ENCODE measurements at regions not wholly inside any gene's neighbourhood (a gene's known extent, or its start where the extent isn't known, plus 50 kb on each side); places are given as distances from the start of the nearest gene placed in this dataset.

- DNase-seq, result no peak
- 63 to 91% (median 85%) methylated on average over 1 of the region's 1 CpG for WGBS, 4 donors
- TF ChIP-seq POLR2A (IDR thresholded peaks at IDR 0.05) (no peak), CTCF (IDR thresholded peaks at IDR 0.05) (no peak)
Observed at GRCh38 chr11:21912285-21912684, 280.6 kb upstream of the ANO5 start.

GRCh38 chr11:21921151-21921550 is 271.7 kb upstream of the ANO5 start:
- no peaks in the 10 kb centered on the region for H3K27me3 ChIP-seq
- intact Hi-C loops (cut with DNase I), result no loop called here
- H3K4me3 ChIP-seq, result no peak overlapping the region
- no peak for DNase-seq
- H3K9me3 ChIP-seq (replicated peaks in 1 of 3), result no peaks in the 10 kb centered on the region
- 55 to 80% (median 73%) methylated on average over 1 of the region's 1 CpG for WGBS, 4 donors
- no peaks in the 10 kb centered on the region for H3K36me3 ChIP-seq (replicated peaks in 1 of 2)
- H3K4me1 ChIP-seq (replicated peaks in 1 of 2), result no peaks in the 10 kb centered on the region
- no peak overlapping the region for H3K27ac ChIP-seq
- TF ChIP-seq POLR2A (IDR thresholded peaks at IDR 0.05), result no peak
- no peak for TF ChIP-seq CTCF (IDR thresholded peaks at IDR 0.05)

More at GRCh38 chr11:21912285-21912684, 280.6 kb upstream of the ANO5 start:
- H3K9me3 ChIP-seq (replicated peaks in 1 of 3), result no peaks in the 10 kb centered on the region
- no peaks in the 10 kb centered on the region for H3K4me1 ChIP-seq (replicated peaks in 1 of 2)
- no peaks in the 10 kb centered on the region for H3K27me3 ChIP-seq
- no peak overlapping the region for H3K4me3 ChIP-seq
- intact Hi-C loops (cut with DNase I), result no loop called here
- no peaks in the 10 kb centered on the region for H3K36me3 ChIP-seq (replicated peaks in 1 of 2)
- no peak overlapping the region for H3K27ac ChIP-seq

GRCh38 chr11:21924262-21924661 is 268.6 kb upstream of the ANO5 start:
- WGBS, 4 donors, result 37 to 83% (median 39%) methylated on average over 1 of the region's 1 CpG
- Histone ChIP-seq H3K9me3 (replicated peaks in 1 of 3) (no peaks in the 10 kb centered on the region), H3K27me3 (no peaks in the 10 kb centered on the region), H3K4me3 (no peak overlapping the region), H3K36me3 (replicated peaks in 1 of 2) (no peaks in the 10 kb centered on the region), H3K4me1 (replicated peaks in 1 of 2) (no peaks in the 10 kb centered on the region), H3K27ac (no peak overlapping the region)
- TF ChIP-seq POLR2A (IDR thresholded peaks at IDR 0.05) (no peak), CTCF (IDR thresholded peaks at IDR 0.05) (no peak)
- no peak for DNase-seq
- intact Hi-C loops (cut with DNase I), result no loop called here

GRCh38 chr11:21927628-21928027 is 265.3 kb upstream of the ANO5 start:
- Histone ChIP-seq H3K4me1 (replicated peaks in 1 of 2) (no peaks in the 10 kb centered on the region), H3K9me3 (replicated peaks in 1 of 3) (no peaks in the 10 kb centered on the region), H3K27me3 (no peaks in the 10 kb centered on the region), H3K36me3 (replicated peaks in 1 of 2) (no peaks in the 10 kb centered on the region), H3K27ac (no peak overlapping the region), H3K4me3 (no peak overlapping the region)
- DNase-seq, result peak in 3 of 7 donors; percentile 20 to 45 (median 41)
- intact Hi-C loops (cut with DNase I), result no loop called here
- WGBS, 4 donors, result 27 to 33% (median 30%) methylated on average over 3 of the region's 3 CpGs
- TF ChIP-seq CTCF (IDR thresholded peaks at IDR 0.05) (no peak), POLR2A (IDR thresholded peaks at IDR 0.05) (no peak)
